HEK293 (cell line): ENCODE measurements at regions not wholly inside any gene's neighbourhood (a gene's known extent, or its start where the extent isn't known, plus 50 kb on each side); places are given as distances from the start of the nearest gene placed in this dataset.

Experiments
- CTCF ChIA-PET: fragments of 350-600 bp; formaldehyde crosslinking; extraction: SDS; loops from one replicate; lab custom pipeline; 2021; ENCODE audit warnings: antibody characterized with exemption; lab: Yijun Ruan, JAX
- POLR2A ChIA-PET: fragments of 300-600 bp; formaldehyde crosslinking; extraction: SDS; loops from one replicate; lab custom pipeline; 2020; ENCODE audit warnings: antibody characterized with exemption, inconsistent platforms; lab: Yijun Ruan, JAX
- H3K27ac ChIP-seq: fragments of 200-500 bp; sonication (Bioruptor generic); 2 replicates; pipeline ENCODE4 v1.5.1; 2014; ENCODE audit warnings: low read depth, low read length, control low read depth, inconsistent platforms; ENCODE audit errors: extremely low read depth
- H3K36me3 ChIP-seq, 2 experiments: fragments of 200-500 bp in 1 of 2; sonication (Bioruptor generic) in 1 of 2; 1 replicate in 1 of 2; 2 replicates in 1 of 2; pipeline ENCODE4 v1.5.1; 2014 to 2017; ENCODE audit warnings: inconsistent platforms in 2 of 2, low read length in 2 of 2; ENCODE audit not compliant: control insufficient read depth in 2 of 2, insufficient read depth in 1 of 2
- H3K4me1 ChIP-seq: fragments of 200-500 bp; sonication (Bioruptor generic); 2 replicates; pipeline ENCODE4 v1.5.1; 2014; ENCODE audit warnings: mild to moderate bottlenecking, low read length, inconsistent platforms; ENCODE audit not compliant: control insufficient read depth, insufficient read depth
- H3K4me3 ChIP-seq: 2 replicates; pipeline ENCODE4 v1.5.1; 2011; ENCODE audit warnings: low read depth, mild to moderate bottlenecking, control low read depth, low read length, moderate library complexity
- H3K9me3 ChIP-seq: fragments of 200-500 bp; sonication (Bioruptor generic); 2 replicates; pipeline ENCODE4 v1.5.1; 2014; ENCODE audit warnings: low read depth, low read length, inconsistent platforms; ENCODE audit not compliant: control insufficient read depth, insufficient read depth
- BCL11A ChIP-seq: fragments of 450-650 bp; formaldehyde crosslinking; IDR thresholded peaks from 2 replicates; pipeline ENCODE4 v1.5.1; 2016; ENCODE audit warnings: low read depth, missing biosample characterization, missing genetic modification characterization
- HOXA7 ChIP-seq: sonication (generic); formaldehyde crosslinking; IDR thresholded peaks from 2 replicates; pipeline ENCODE4 v1.8.1; 2022; ENCODE audit warnings: missing genetic modification reagents, borderline replicate concordance
- YY2 ChIP-seq: fragments of 450-650 bp; formaldehyde crosslinking; IDR thresholded peaks from 2 replicates; pipeline ENCODE4 v1.5.1; 2016; ENCODE audit warnings: missing biosample characterization, missing genetic modification characterization
- ZBTB21 ChIP-seq: fragments of 450-650 bp; formaldehyde crosslinking; IDR thresholded peaks from 2 replicates; pipeline ENCODE4 v1.5.1; 2017; ENCODE audit warnings: missing biosample characterization, missing genetic modification characterization
- ZBTB26 ChIP-seq: fragments of 450-650 bp; formaldehyde crosslinking; optimal IDR thresholded peaks from 2 replicates; pipeline ENCODE3; 2016; ENCODE audit warnings: missing biosample characterization, mild to moderate bottlenecking, missing genetic modification characterization
- ZEB2 ChIP-seq: fragments of 450-650 bp; formaldehyde crosslinking; IDR thresholded peaks from 2 replicates; pipeline ENCODE4 v1.5.1; 2016; ENCODE audit warnings: missing biosample characterization, missing genetic modification characterization
- ZFP41 ChIP-seq: fragments of 450-650 bp; formaldehyde crosslinking; IDR thresholded peaks from 2 replicates; pipeline ENCODE4 v1.5.1; 2016; ENCODE audit warnings: missing biosample characterization, missing genetic modification characterization, borderline replicate concordance
- ZNF16 ChIP-seq: fragments of 450-650 bp; formaldehyde crosslinking; IDR thresholded peaks from 2 replicates; pipeline ENCODE4 v1.5.1; 2016; ENCODE audit warnings: low read depth, missing biosample characterization, missing genetic modification characterization
- ZNF175 ChIP-seq: fragments of 450-650 bp; formaldehyde crosslinking; IDR thresholded peaks from 2 replicates; pipeline ENCODE4 v1.5.1; 2016; ENCODE audit warnings: missing biosample characterization, missing genetic modification characterization
- ZNF324 ChIP-seq: fragments of 450-650 bp; formaldehyde crosslinking; IDR thresholded peaks from 2 replicates; pipeline ENCODE4 v1.5.1; 2016; ENCODE audit warnings: missing biosample characterization, missing genetic modification characterization
- ZNF354C ChIP-seq: fragments of 450-650 bp; formaldehyde crosslinking; IDR thresholded peaks from 2 replicates; pipeline ENCODE4 v1.5.1; 2016; ENCODE audit warnings: missing biosample characterization, missing genetic modification characterization, low read depth, borderline replicate concordance
- ZNF549 ChIP-seq: fragments of 450-650 bp; IDR thresholded peaks from 2 replicates; pipeline ENCODE4 v1.5.1; 2018; ENCODE audit warnings: missing biosample characterization, missing genetic modification characterization, mild to moderate bottlenecking, inconsistent platforms, moderate library complexity
- ZNF600 ChIP-seq: fragments of 450-650 bp; formaldehyde crosslinking; IDR thresholded peaks from 2 replicates; pipeline ENCODE4 v1.5.1; 2016; ENCODE audit warnings: missing biosample characterization, missing genetic modification characterization
- ZNF645 ChIP-seq: fragments of 450-650 bp; formaldehyde crosslinking; IDR thresholded peaks from 2 replicates; pipeline ENCODE4; 2016; ENCODE audit warnings: missing biosample characterization, missing genetic modification characterization
- ZNF768 ChIP-seq: fragments of 450-650 bp; formaldehyde crosslinking; IDR thresholded peaks from 2 replicates; pipeline ENCODE4 v1.5.1; 2018; ENCODE audit warnings: missing biosample characterization, mild to moderate bottlenecking, missing genetic modification characterization
- ZNF792 ChIP-seq: fragments of 450-650 bp; formaldehyde crosslinking; IDR thresholded peaks from 2 replicates; pipeline ENCODE4 v1.5.1; 2016; ENCODE audit warnings: missing biosample characterization, missing genetic modification characterization
- ZSCAN5A ChIP-seq: fragments of 450-650 bp; formaldehyde crosslinking; IDR thresholded peaks from 2 replicates; pipeline ENCODE4 v1.5.1; 2016; ENCODE audit warnings: missing biosample characterization, missing genetic modification characterization
- TF ChIP-seq, protein P1 (sequence below): fragments of 450-650 bp; formaldehyde crosslinking; IDR thresholded peaks from 2 replicates; pipeline ENCODE4 v1.5.1; 2016; ENCODE audit warnings: missing biosample characterization, missing genetic modification characterization
- TF ChIP-seq, protein P2 (sequence below): fragments of 450-650 bp; formaldehyde crosslinking; IDR thresholded peaks from 2 replicates; pipeline ENCODE4 v1.5.1; 2016; ENCODE audit warnings: missing biosample characterization, missing genetic modification characterization
- TF ChIP-seq, protein P3 (sequence below): fragments of 450-650 bp; formaldehyde crosslinking; IDR thresholded peaks from 2 replicates; pipeline ENCODE4 v1.5.1; 2017; ENCODE audit warnings: missing biosample characterization, missing genetic modification characterization

GRCh38 chr1:216794586-216794985, 71.4 kb upstream of the ESRRG start:
- CTCF ChIA-PET, result no interaction called here
- no peaks in the 10 kb centered on the region for H3K36me3 ChIP-seq
- POLR2A ChIA-PET, result no interaction called here
- TF ChIP-seq ZNF354C (no peak), ZSCAN5A (no peak), ZEB2 (tag by site-specific recombination) (no peak), ZNF175 (no peak), ZNF324 (tag by site-specific recombination) (no peak), ZFP41 (no peak)
- TF ChIP-seq, protein P1, sequence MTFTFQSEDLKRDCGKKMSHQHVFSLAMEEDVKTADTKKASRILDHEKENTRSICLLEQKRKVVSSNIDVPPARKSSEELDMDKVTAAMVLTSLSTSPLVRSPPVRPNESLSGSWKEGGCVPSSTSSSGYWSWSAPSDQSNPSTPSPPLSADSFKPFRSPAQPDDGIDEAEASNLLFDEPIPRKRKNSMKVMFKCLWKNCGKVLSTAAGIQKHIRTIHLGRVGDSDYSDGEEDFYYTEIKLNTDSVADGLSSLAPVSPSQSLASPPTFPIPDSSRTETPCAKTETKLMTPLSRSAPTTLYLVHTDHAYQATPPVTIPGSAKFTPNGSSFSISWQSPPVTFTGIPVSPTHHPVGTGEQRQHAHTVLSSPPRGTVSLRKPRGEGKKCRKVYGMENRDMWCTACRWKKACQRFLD (tag by site-specific recombination), result no peak
- TF ChIP-seq, all 188 proteins: peak for 0
- no peaks in the 10 kb centered on the region for H3K9me3 ChIP-seq
- H3K27ac ChIP-seq, result no peak overlapping the region
- no peak overlapping the region for H3K4me3 ChIP-seq
- no peaks in the 10 kb centered on the region for H3K4me1 ChIP-seq

DNA sequence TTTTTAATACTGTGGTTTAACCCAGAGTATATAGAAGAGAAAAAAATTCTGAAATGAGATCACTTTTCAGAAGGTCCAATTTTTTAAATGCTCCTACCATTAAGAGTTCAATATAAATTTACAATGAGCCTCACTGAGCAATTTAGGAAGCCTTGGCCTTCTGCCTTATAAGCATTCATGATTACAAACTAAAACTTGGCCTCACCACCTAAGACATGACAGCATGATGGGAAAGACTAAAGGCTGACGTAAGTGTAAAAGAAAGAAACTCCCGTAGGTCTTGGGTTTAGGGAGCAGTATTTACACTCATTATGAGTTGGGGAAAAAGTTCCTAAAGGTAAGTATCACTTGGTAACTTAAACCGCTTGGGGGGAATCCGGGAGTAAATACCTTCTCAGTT, 70.7 kb upstream of the ESRRG start:
- no peak for TF ChIP-seq BCL11A
- TF ChIP-seq, protein P2, sequence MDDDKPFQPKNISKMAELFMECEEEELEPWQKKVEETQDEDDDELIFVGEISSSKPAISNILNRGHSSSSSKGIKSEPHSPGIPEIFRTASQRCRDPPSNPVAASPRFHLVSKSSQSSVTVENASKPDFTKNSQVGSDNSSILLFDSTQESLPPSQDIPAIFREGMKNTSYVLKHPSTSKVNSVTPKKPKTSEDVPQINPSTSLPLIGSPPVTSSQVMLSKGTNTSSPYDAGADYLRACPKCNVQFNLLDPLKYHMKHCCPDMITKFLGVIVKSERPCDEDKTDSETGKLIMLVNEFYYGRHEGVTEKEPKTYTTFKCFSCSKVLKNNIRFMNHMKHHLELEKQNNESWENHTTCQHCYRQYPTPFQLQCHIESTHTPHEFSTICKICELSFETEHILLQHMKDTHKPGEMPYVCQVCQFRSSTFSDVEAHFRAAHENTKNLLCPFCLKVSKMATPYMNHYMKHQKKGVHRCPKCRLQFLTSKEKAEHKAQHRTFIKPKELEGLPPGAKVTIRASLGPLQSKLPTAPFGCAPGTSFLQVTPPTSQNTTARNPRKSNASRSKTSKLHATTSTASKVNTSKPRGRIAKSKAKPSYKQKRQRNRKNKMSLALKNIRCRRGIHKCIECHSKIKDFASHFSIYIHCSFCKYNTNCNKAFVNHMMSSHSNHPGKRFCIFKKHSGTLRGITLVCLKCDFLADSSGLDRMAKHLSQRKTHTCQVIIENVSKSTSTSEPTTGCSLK (tag by site-specific recombination), result no peak
- TF ChIP-seq ZNF768, result no peak
- no peak for TF ChIP-seq ZNF549 (tag by site-specific recombination)
- TF ChIP-seq ZNF645 (tag by site-specific recombination), result no peak
- H3K4me1 ChIP-seq, result no peaks in the 10 kb centered on the region
- H3K36me3 ChIP-seq, result no peaks in the 10 kb centered on the region
- H3K9me3 ChIP-seq, result no peaks in the 10 kb centered on the region
- no peak overlapping the region for H3K4me3 ChIP-seq
- ChIA-PET POLR2A (no interaction called here), CTCF (no interaction called here)
- H3K27ac ChIP-seq, result no peak overlapping the region

GRCh38 chr1:216793303-216793702, 70.1 kb upstream of the ESRRG start:
- ChIA-PET CTCF (no interaction called here), POLR2A (no interaction called here)
- Histone ChIP-seq H3K36me3 (no peaks in the 10 kb centered on the region), H3K4me3 (no peak overlapping the region), H3K9me3 (no peaks in the 10 kb centered on the region), H3K4me1 (no peaks in the 10 kb centered on the region), H3K27ac (no peak overlapping the region)
- TF ChIP-seq HOXA7 (CRISPR knock-in tag), result no peak

- Histone ChIP-seq H3K36me3 (no peaks in the 10 kb centered on the region), H3K27ac (no peak overlapping the region), H3K4me1 (no peaks in the 10 kb centered on the region), H3K4me3 (no peak overlapping the region), H3K9me3 (no peaks in the 10 kb centered on the region)
- ChIA-PET CTCF (no interaction called here), POLR2A (no interaction called here)
- TF ChIP-seq ZNF792 (tag by site-specific recombination) (no peak), ZNF16 (tag by site-specific recombination) (no peak), ZNF768 (no peak), ZNF324 (tag by site-specific recombination) (no peak), ZBTB26 (tag by site-specific recombination) (no peak), ZBTB21 (tag by site-specific recombination) (no peak), YY2 (tag by site-specific recombination) (no peak), ZNF600 (no peak)
- TF ChIP-seq, protein P3, sequence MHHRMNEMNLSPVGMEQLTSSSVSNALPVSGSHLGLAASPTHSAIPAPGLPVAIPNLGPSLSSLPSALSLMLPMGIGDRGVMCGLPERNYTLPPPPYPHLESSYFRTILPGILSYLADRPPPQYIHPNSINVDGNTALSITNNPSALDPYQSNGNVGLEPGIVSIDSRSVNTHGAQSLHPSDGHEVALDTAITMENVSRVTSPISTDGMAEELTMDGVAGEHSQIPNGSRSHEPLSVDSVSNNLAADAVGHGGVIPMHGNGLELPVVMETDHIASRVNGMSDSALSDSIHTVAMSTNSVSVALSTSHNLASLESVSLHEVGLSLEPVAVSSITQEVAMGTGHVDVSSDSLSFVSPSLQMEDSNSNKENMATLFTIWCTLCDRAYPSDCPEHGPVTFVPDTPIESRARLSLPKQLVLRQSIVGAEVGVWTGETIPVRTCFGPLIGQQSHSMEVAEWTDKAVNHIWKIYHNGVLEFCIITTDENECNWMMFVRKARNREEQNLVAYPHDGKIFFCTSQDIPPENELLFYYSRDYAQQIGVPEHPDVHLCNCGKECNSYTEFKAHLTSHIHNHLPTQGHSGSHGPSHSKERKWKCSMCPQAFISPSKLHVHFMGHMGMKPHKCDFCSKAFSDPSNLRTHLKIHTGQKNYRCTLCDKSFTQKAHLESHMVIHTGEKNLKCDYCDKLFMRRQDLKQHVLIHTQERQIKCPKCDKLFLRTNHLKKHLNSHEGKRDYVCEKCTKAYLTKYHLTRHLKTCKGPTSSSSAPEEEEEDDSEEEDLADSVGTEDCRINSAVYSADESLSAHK (tag by site-specific recombination), result no peak
Measured at GRCh38 chr1:216788671-216789070, 65.4 kb upstream of the ESRRG start.
